Keratinocyte (primary cell): ENCODE measurements at regions not wholly inside any gene's neighbourhood (a gene's known extent, or its start where the extent isn't known, plus 50 kb on each side); places are given as distances from the start of the nearest gene placed in this dataset.

Experiments
- DNase-seq: peaks from one replicate; pipeline ENCODE4 v3.0.0-alpha.2; 2011; ENCODE audit warnings: low read depth, missing footprints, low spot score
- FAIRE-seq: peaks from 2 replicates; lab custom pipeline; 2011; peaks lifted over from hg19 to GRCh38; lab: Jason Lieb, UNC
- H2AFZ ChIP-seq: 2 replicates; pipeline ENCODE4 v1.6.0; 2012; ENCODE audit warnings: low read length, control low read depth, inconsistent platforms; ENCODE audit not compliant: control insufficient read depth
- H3K27ac ChIP-seq: 2 replicates; pipeline ENCODE4 v1.5.1; 2011; ENCODE audit warnings: low read length; ENCODE audit not compliant: control insufficient read depth, insufficient read depth
- H3K27me3 ChIP-seq: 3 replicates; pipeline ENCODE4 v1.6.0; 2011; ENCODE audit warnings: low read length; ENCODE audit not compliant: control insufficient read depth, insufficient read depth; ENCODE audit errors: extremely low read depth
- H3K36me3 ChIP-seq, 2 experiments: 2 replicates in 1 of 2; 3 replicates in 1 of 2; pipeline ENCODE4 v1.5.1; 2011; ENCODE audit warnings: low read length in 2 of 2, mild to moderate bottlenecking in 1 of 2; ENCODE audit not compliant: control insufficient read depth in 2 of 2, insufficient read depth in 2 of 2; ENCODE audit errors: extremely low read depth in 1 of 2
- H3K4me1 ChIP-seq: 3 replicates; pipeline ENCODE4 v1.5.1; 2011; ENCODE audit warnings: low read length; ENCODE audit not compliant: control insufficient read depth, insufficient read depth; ENCODE audit errors: extremely low read depth
- H3K4me2 ChIP-seq: 3 replicates; pipeline ENCODE4 v1.6.0; 2011; ENCODE audit warnings: low read depth, low read length; ENCODE audit not compliant: control insufficient read depth, insufficient read depth; ENCODE audit errors: extremely low read depth
- H3K4me3 ChIP-seq, 3 experiments: fragments of 200-600 bp in 1 of 3; sonication (generic) in 1 of 3; 2 replicates in 2 of 3; 3 replicates in 1 of 3; pipeline ENCODE4 v1.5.1; 2011 to 2016; ENCODE audit warnings: low read length in 3 of 3, mild to moderate bottlenecking in 3 of 3, control low read depth in 2 of 3, inconsistent platforms in 1 of 3, low read depth in 1 of 3, mixed read lengths in 1 of 3, mixed run types in 1 of 3, moderate library complexity in 1 of 3; ENCODE audit not compliant: control insufficient read depth in 2 of 3, insufficient read depth in 2 of 3; ENCODE audit errors: extremely low read depth in 1 of 3
- H3K79me2 ChIP-seq: 2 replicates; pipeline ENCODE4 v1.6.0; 2012; ENCODE audit warnings: low read length; ENCODE audit not compliant: control insufficient read depth, insufficient read depth
- H3K9ac ChIP-seq: 3 replicates; pipeline ENCODE4 v1.6.0; 2011; ENCODE audit warnings: low read length; ENCODE audit not compliant: control insufficient read depth, insufficient read depth; ENCODE audit errors: extremely low read depth
- H3K9me1 ChIP-seq: 3 replicates; pipeline ENCODE4 v1.6.0; 2011; ENCODE audit warnings: low read length; ENCODE audit not compliant: control insufficient read depth, insufficient read depth; ENCODE audit errors: extremely low read depth
- H3K9me3 ChIP-seq: 2 replicates; pipeline ENCODE4 v1.5.1; 2012; ENCODE audit warnings: low read depth, low read length; ENCODE audit not compliant: control insufficient read depth
- H4K20me1 ChIP-seq: 3 replicates; pipeline ENCODE4 v1.6.0; 2011; ENCODE audit warnings: low read length; ENCODE audit not compliant: control insufficient read depth, insufficient read depth; ENCODE audit errors: extremely low read depth
- CTCF ChIP-seq, 3 experiments: IDR thresholded peaks in 1 of 3; conservative IDR thresholded peaks in 1 of 3; optimal IDR thresholded peaks in 1 of 3; 2 replicates in 2 of 3; 3 replicates in 1 of 3; pipeline versions ENCODE3 to v1.5.1; 2011; ENCODE audit warnings: low read length in 3 of 3, mild to moderate bottlenecking in 3 of 3, moderate library complexity in 2 of 3, control low read depth in 1 of 3, inconsistent platforms in 1 of 3; ENCODE audit not compliant: insufficient read depth in 2 of 3; ENCODE audit errors: extremely low read depth in 1 of 3
- EZH2 ChIP-seq: IDR thresholded peaks from one replicate; pipeline ENCODE4 v1.6.1; 2012; ENCODE audit warnings: inconsistent platforms, mild to moderate bottlenecking, low read length, moderate library complexity
- dilution Hi-C: fragments of 300-500 bp; cut with MboI; formaldehyde crosslinking; loops from one replicate; pipeline ENCODE4 v1.7.0; 2020; ENCODE audit warnings: low sequenced_read_pairs; ENCODE audit not compliant: extremely low pct_ligation_motif_present

GRCh38 chr4:180665481-180665880, 1577.7 kb upstream of the TENM3 start:
- no peaks in the 10 kb centered on the region for H4K20me1 ChIP-seq
- dilution Hi-C loops = no loop called here
- no peak overlapping the region for H3K4me3 ChIP-seq
- TF ChIP-seq EZH2 (no peak), CTCF (optimal IDR thresholded peaks at IDR 0.05 in 1 of 3, IDR thresholded peaks at IDR 0.05 in 1 of 3, conservative IDR thresholded peaks at IDR 0.05 in 1 of 3; ENCODE audit: extremely low read depth in 1 of 3, insufficient read depth in 2 of 3, low read length in 3 of 3) (no peak)
- peak overlapping the region; percentile 12 for H3K4me2 ChIP-seq
- H3K27ac ChIP-seq = no peak overlapping the region
- no peaks in the 10 kb centered on the region for H3K9me1 ChIP-seq
- no peaks in the 10 kb centered on the region for H3K9me3 ChIP-seq
- DNase-seq (no peak), FAIRE-seq (no peak)
- no peak overlapping the region for H2AFZ ChIP-seq
- H3K9ac ChIP-seq = no peak overlapping the region
- no peaks in the 10 kb centered on the region for H3K36me3 ChIP-seq
- no peaks in the 10 kb centered on the region for H3K27me3 ChIP-seq
- no peaks in the 10 kb centered on the region for H3K79me2 ChIP-seq
- no peaks in the 10 kb centered on the region for H3K4me1 ChIP-seq

GRCh38 chr4:180665994-180666824, 1577.0 kb upstream of the TENM3 start:
- no peaks in the 10 kb centered on the region for H3K79me2 ChIP-seq
- no peak for DNase-seq
- H2AFZ ChIP-seq = peak overlapping the region; percentile 16
- H3K9me1 ChIP-seq = no peaks in the 10 kb centered on the region
- no peak overlapping the region for H3K4me3 ChIP-seq
- no peaks in the 10 kb centered on the region for H3K27me3 ChIP-seq
- H3K36me3 ChIP-seq = no peaks in the 10 kb centered on the region
- dilution Hi-C loops = no loop called here
- TF ChIP-seq EZH2 (no peak), CTCF (optimal IDR thresholded peaks at IDR 0.05 in 1 of 3, IDR thresholded peaks at IDR 0.05 in 1 of 3, conservative IDR thresholded peaks at IDR 0.05 in 1 of 3; ENCODE audit: extremely low read depth in 1 of 3, insufficient read depth in 2 of 3, low read length in 3 of 3) (peak; percentile 41 to 77 (median 55))
- FAIRE-seq = no peak
- no peaks in the 10 kb centered on the region for H3K4me1 ChIP-seq
- H3K9ac ChIP-seq = no peak overlapping the region
- no peaks in the 10 kb centered on the region for H4K20me1 ChIP-seq
- no peaks in the 10 kb centered on the region for H3K9me3 ChIP-seq
- no peak overlapping the region for H3K27ac ChIP-seq
- peak overlapping the region; percentile 12 for H3K4me2 ChIP-seq
